Smooth muscle cell (in vitro differentiated cells): ENCODE measurements at regions not wholly inside any gene's neighbourhood (a gene's known extent, or its start where the extent isn't known, plus 50 kb on each side); places are given as distances from the start of the nearest gene placed in this dataset.

Experiments
- DNase-seq: peaks from one replicate; lab custom pipeline; 2025; ENCODE audit not compliant: unreplicated experiment; lab: John Stamatoyannopoulos, UW
- H2AFZ ChIP-seq: fragments of 200-600 bp; sonication (generic); 2 replicates; pipeline ENCODE4 v1.6.0; 2016; ENCODE audit warnings: antibody characterized with exemption, low read depth, mild to moderate bottlenecking
- H3F3A ChIP-seq: fragments of 200-600 bp; sonication (generic); 2 replicates; pipeline ENCODE4 v1.6.0; 2017; ENCODE audit warnings: antibody characterized with exemption, low read depth
- H3K27ac ChIP-seq: fragments of 200-600 bp; sonication (generic); 2 replicates; pipeline ENCODE4 v1.5.1; 2016; ENCODE audit warnings: low read depth, mild to moderate bottlenecking
- H3K27me3 ChIP-seq: fragments of 200-600 bp; sonication (generic); 2 replicates; pipeline ENCODE4 v1.6.1; 2016; ENCODE audit warnings: low read depth, mild to moderate bottlenecking
- H3K36me3 ChIP-seq: fragments of 200-600 bp; sonication (generic); 2 replicates; pipeline ENCODE4 v1.5.1; 2016; ENCODE audit warnings: low read depth
- H3K4me1 ChIP-seq: fragments of 200-600 bp; sonication (generic); 2 replicates; pipeline ENCODE4 v1.5.1; 2016; ENCODE audit warnings: low read depth
- H3K4me2 ChIP-seq: fragments of 200-600 bp; sonication (generic); 2 replicates; pipeline ENCODE4 v1.6.0; 2016; ENCODE audit warnings: mild to moderate bottlenecking
- H3K4me3 ChIP-seq: fragments of 200-600 bp; sonication (generic); 2 replicates; pipeline ENCODE4 v1.5.1; 2016; ENCODE audit warnings: mild to moderate bottlenecking
- H3K79me2 ChIP-seq: fragments of 200-600 bp; sonication (generic); 2 replicates; pipeline ENCODE4 v1.6.0; 2016; ENCODE audit warnings: low read depth, mild to moderate bottlenecking
- H3K9ac ChIP-seq: fragments of 200-600 bp; sonication (generic); 2 replicates; pipeline ENCODE4 v1.6.0; 2016; ENCODE audit warnings: low read depth
- H3K9me3 ChIP-seq: fragments of 200-600 bp; sonication (generic); replicated peaks from 2 replicates; pipeline ENCODE4 v1.5.1; 2016; ENCODE audit warnings: low read depth
- H4K20me1 ChIP-seq: fragments of 200-600 bp; sonication (generic); 2 replicates; pipeline ENCODE4 v1.6.0; 2016; ENCODE audit warnings: low read depth
- CTCF ChIP-seq: fragments of 200-600 bp; sonication (generic); IDR thresholded peaks from 2 replicates; pipeline ENCODE4 v1.5.1; 2017; ENCODE audit warnings: borderline replicate concordance, mild to moderate bottlenecking, antibody characterized with exemption; ENCODE audit not compliant: insufficient read depth, poor library complexity, severe bottlenecking
- WGBS: methylation state at CpG from one replicate; pipeline ENCODE4 v1.1.7; 2016; ENCODE audit warnings: low lambda C conversion rate; 5-methylcytosine and 5-hydroxymethylcytosine counted together

- Histone ChIP-seq H2AFZ (no peak overlapping the region), H3K4me2 (no peak overlapping the region), H3K9me3 (no peaks in the 10 kb centered on the region), H3K4me1 (peaks cover 6% of the 10 kb centered on the region), H3K36me3 (no peaks in the 10 kb centered on the region), H3K27ac (no peak overlapping the region), H3F3A (no peaks in the 10 kb centered on the region), H4K20me1 (no peaks in the 10 kb centered on the region), H3K27me3 (no peaks in the 10 kb centered on the region), H3K79me2 (no peaks in the 10 kb centered on the region), H3K9ac (no peak overlapping the region), H3K4me3 (no peak overlapping the region)
- no peak for TF ChIP-seq CTCF
- WGBS = 75% methylated on average over 4 of the region's 4 CpGs
- DNase-seq = no peak
Observed at GRCh38 chr5:167452136-167452535, 839.3 kb upstream of the WWC1 start.

- WGBS = 89% methylated on average over 3 of the region's 3 CpGs
Observed at GRCh38 chr5:167453246-167454030, 838.0 kb upstream of the WWC1 start.

GRCh38 chr5:167458412-167458811, 833.0 kb upstream of the WWC1 start:
- Histone ChIP-seq H2AFZ (no peak overlapping the region), H3K9ac (no peak overlapping the region), H4K20me1 (no peaks in the 10 kb centered on the region), H3K9me3 (no peaks in the 10 kb centered on the region), H3K27ac (no peak overlapping the region), H3K27me3 (no peaks in the 10 kb centered on the region), H3K36me3 (no peaks in the 10 kb centered on the region), H3F3A (no peaks in the 10 kb centered on the region), H3K79me2 (no peaks in the 10 kb centered on the region), H3K4me3 (no peak overlapping the region), H3K4me1 (peaks cover under 1% of the 10 kb centered on the region), H3K4me2 (no peak overlapping the region)
- WGBS = 93% methylated on average over 4 of the region's 4 CpGs
- no peak for DNase-seq
- no peak for TF ChIP-seq CTCF

More at GRCh38 chr5:167453246-167454030, 838.0 kb upstream of the WWC1 start:
- H3K4me2 ChIP-seq = no peak overlapping the region
- H3F3A ChIP-seq = no peaks in the 10 kb centered on the region
- H3K79me2 ChIP-seq = no peaks in the 10 kb centered on the region
- no peak for DNase-seq
- no peak overlapping the region for H3K27ac ChIP-seq
- no peaks in the 10 kb centered on the region for H3K9me3 ChIP-seq
- no peak overlapping the region for H2AFZ ChIP-seq
- TF ChIP-seq CTCF = no peak
- H3K9ac ChIP-seq = no peak overlapping the region
- H4K20me1 ChIP-seq = no peaks in the 10 kb centered on the region
- H3K4me1 ChIP-seq = peaks cover 6% of the 10 kb centered on the region
- H3K4me3 ChIP-seq = no peak overlapping the region
- H3K27me3 ChIP-seq = no peaks in the 10 kb centered on the region
- H3K36me3 ChIP-seq = no peaks in the 10 kb centered on the region
